Neural progenitor cell (in vitro differentiated cells): ENCODE measurements at regions not wholly inside any gene's neighbourhood (a gene's known extent, or its start where the extent isn't known, plus 50 kb on each side); places are given as distances from the start of the nearest gene placed in this dataset.

ENCODE experiments used
- DNase-seq: peaks from one replicate; pipeline ENCODE4 v3.0.0-alpha.2; 2016; ENCODE audit warnings: low spot score
- H2AFZ ChIP-seq: fragments of 200-600 bp; sonication (generic); replicated peaks from 2 replicates; pipeline ENCODE4 v1.6.1; 2016; ENCODE audit warnings: antibody characterized with exemption
- H3F3A ChIP-seq: fragments of 200-600 bp; sonication (generic); 2 replicates; pipeline ENCODE4 v1.6.1; 2016; ENCODE audit warnings: antibody characterized with exemption, low read depth
- H3K27ac ChIP-seq: fragments of 200-600 bp; sonication (generic); 2 replicates; pipeline ENCODE4 v1.5.1; 2016; ENCODE audit warnings: mild to moderate bottlenecking
- H3K27me3 ChIP-seq: fragments of 200-600 bp; sonication (generic); 2 replicates; pipeline ENCODE4 v1.6.1; 2016; ENCODE audit warnings: mild to moderate bottlenecking, moderate library complexity
- H3K36me3 ChIP-seq: fragments of 200-600 bp; sonication (generic); 2 replicates; pipeline ENCODE4 v1.5.1; 2016
- H3K4me1 ChIP-seq: fragments of 200-600 bp; sonication (generic); 2 replicates; pipeline ENCODE4 v1.6.1; 2016; ENCODE audit warnings: mixed run types
- H3K4me2 ChIP-seq: fragments of 200-600 bp; sonication (generic); 2 replicates; pipeline ENCODE4 v1.6.1; 2016
- H3K4me3 ChIP-seq: fragments of 200-600 bp; sonication (generic); 2 replicates; pipeline ENCODE4 v1.5.1; 2016
- H3K79me2 ChIP-seq: fragments of 200-600 bp; sonication (generic); 2 replicates; pipeline ENCODE4 v1.6.1; 2016; ENCODE audit warnings: low read depth
- H3K9ac ChIP-seq: fragments of 200-600 bp; sonication (generic); 2 replicates; pipeline ENCODE4 v1.6.1; 2016
- H3K9me3 ChIP-seq: fragments of 200-600 bp; sonication (generic); 2 replicates; pipeline ENCODE4 v1.5.1; 2016; ENCODE audit warnings: low read depth
- H4K20me1 ChIP-seq: fragments of 200-600 bp; sonication (generic); 2 replicates; pipeline ENCODE4 v1.6.1; 2016; ENCODE audit warnings: low read depth
- H3K27ac Mint-ChIP-seq: 3 replicates; pipeline ENCODE4 v1.8.0; 2021; ENCODE audit warnings: mixed read lengths
- H3K27me3 Mint-ChIP-seq: 2 replicates; pipeline ENCODE4 v1.8.0; 2022; ENCODE audit warnings: low read depth, mild to moderate bottlenecking, inconsistent platforms, moderate library complexity, mixed read lengths; ENCODE audit not compliant: insufficient read depth
- H3K36me3 Mint-ChIP-seq: 3 replicates; pipeline ENCODE4 v1.8.0; 2021; ENCODE audit warnings: mixed read lengths
- H3K4me1 Mint-ChIP-seq: 3 replicates; pipeline ENCODE4 v1.8.0; 2021; ENCODE audit warnings: mixed read lengths
- H3K4me3 Mint-ChIP-seq: 3 replicates; pipeline ENCODE4 v1.8.0; 2021; ENCODE audit warnings: mild to moderate bottlenecking, moderate library complexity, mixed read lengths
- H3K9me3 Mint-ChIP-seq: 3 replicates; pipeline ENCODE4 v1.8.0; 2020; ENCODE audit warnings: mixed read lengths
- EZH2 ChIP-seq: fragments of 200-600 bp; sonication (generic); IDR thresholded peaks from 2 replicates; pipeline ENCODE4 v1.6.1; 2017; ENCODE audit warnings: antibody characterized with exemption, mild to moderate bottlenecking, moderate library complexity
- EZH2phosphoT487 ChIP-seq: fragments of 200-600 bp; sonication (generic); IDR thresholded peaks from 2 replicates; pipeline ENCODE4 v1.6.1; 2017; ENCODE audit warnings: antibody characterized with exemption
- TF ChIP-seq, protein P1 (sequence below): fragments of 200-600 bp; sonication (generic); IDR thresholded peaks from 2 replicates; pipeline ENCODE4 v1.5.1; 2017; ENCODE audit warnings: antibody characterized with exemption, mild to moderate bottlenecking

DNA sequence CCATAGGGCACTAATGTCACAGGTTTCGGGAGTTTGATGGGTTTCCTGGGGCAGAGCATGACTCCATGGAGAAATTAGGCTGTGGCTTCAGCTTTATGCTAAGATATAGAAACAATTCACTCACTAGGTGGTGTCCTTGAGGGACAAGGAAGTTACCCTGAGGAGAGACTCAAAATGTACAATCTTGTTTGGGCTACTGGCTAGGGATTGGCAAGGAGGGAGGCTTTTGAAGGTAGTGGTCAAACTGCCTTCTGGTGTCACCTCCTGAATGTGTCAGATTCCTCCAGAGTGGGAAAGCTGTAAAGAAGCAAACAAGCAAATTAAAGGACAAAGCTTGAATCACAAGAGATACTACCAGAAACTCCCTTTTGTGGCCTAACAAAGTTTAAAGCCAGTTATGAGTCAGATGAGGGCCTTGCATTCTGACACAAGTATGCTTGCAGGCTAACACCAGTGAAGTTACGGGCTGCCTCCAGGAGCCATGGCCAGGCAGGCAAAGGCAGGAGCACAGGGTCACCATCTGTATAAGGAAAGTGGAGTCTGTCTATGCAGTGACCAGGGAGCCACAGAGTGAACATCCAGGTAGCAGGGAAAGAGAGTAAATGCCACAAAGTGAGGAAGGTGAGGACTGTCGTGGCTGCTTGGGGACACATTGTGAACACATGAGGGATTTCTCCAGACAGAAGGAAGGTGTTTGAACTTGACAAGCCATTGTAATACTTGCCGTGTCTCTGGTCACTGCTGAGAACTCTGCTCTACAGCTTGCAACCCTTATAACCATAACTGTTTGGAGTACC lies 107.7 kb upstream of the DTNBP1 start:
- Histone ChIP-seq H2AFZ (no peak overlapping the region), H3K9me3 (no peaks in the 10 kb centered on the region), H3K79me2 (no peaks in the 10 kb centered on the region), H3K4me1 (no peaks in the 10 kb centered on the region), H3K27ac (no peak overlapping the region), H3F3A (no peaks in the 10 kb centered on the region), H3K4me2 (no peak overlapping the region), H3K9ac (no peak overlapping the region), H4K20me1 (no peaks in the 10 kb centered on the region), H3K27me3 (no peaks in the 10 kb centered on the region), H3K4me3 (no peak overlapping the region), H3K36me3 (no peaks in the 10 kb centered on the region)
- TF ChIP-seq, protein P1, sequence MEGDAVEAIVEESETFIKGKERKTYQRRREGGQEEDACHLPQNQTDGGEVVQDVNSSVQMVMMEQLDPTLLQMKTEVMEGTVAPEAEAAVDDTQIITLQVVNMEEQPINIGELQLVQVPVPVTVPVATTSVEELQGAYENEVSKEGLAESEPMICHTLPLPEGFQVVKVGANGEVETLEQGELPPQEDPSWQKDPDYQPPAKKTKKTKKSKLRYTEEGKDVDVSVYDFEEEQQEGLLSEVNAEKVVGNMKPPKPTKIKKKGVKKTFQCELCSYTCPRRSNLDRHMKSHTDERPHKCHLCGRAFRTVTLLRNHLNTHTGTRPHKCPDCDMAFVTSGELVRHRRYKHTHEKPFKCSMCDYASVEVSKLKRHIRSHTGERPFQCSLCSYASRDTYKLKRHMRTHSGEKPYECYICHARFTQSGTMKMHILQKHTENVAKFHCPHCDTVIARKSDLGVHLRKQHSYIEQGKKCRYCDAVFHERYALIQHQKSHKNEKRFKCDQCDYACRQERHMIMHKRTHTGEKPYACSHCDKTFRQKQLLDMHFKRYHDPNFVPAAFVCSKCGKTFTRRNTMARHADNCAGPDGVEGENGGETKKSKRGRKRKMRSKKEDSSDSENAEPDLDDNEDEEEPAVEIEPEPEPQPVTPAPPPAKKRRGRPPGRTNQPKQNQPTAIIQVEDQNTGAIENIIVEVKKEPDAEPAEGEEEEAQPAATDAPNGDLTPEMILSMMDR, result no peak
- no peak for TF ChIP-seq EZH2phosphoT487
- no peak for TF ChIP-seq EZH2
- peaks cover 15% of the 10 kb centered on the region for H3K4me1 Mint-ChIP-seq
- H3K9me3 Mint-ChIP-seq, result no peaks in the 10 kb centered on the region
- no peaks in the 10 kb centered on the region for H3K36me3 Mint-ChIP-seq
- DNase-seq, result no peak
- peaks cover 4% of the 10 kb centered on the region for H3K27me3 Mint-ChIP-seq
- H3K27ac Mint-ChIP-seq, result peak overlapping the region; percentile 51
- H3K4me3 Mint-ChIP-seq, result no peak overlapping the region

DNA sequence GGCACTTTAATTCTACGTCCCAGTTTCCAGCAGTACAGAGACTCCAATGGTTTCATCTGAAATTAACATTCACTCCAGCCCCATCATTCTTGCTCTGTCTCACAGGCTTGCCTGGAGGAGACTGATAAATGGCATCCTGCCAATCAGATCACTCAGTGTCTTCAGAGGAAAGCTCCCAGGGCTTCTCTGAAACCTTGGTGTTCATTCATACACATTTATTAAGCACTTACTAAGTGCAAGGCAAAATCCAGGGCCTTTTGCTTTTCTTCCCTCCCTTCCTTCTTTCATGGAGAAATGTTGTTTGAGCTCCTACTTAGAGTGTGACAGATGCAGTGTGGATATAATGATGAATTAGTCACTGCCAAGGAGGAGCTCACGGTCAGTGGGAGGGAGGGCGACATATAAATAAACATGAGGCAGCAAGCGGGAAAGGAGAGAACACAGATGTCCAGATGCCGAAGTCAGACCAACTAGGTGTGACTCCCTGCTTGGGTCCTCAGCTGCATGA lies 106.7 kb upstream of the DTNBP1 start:
- Histone ChIP-seq H3K27ac (no peak overlapping the region), H3K4me2 (no peak overlapping the region), H3K9ac (no peak overlapping the region), H3K79me2 (no peaks in the 10 kb centered on the region), H4K20me1 (no peaks in the 10 kb centered on the region), H3K36me3 (no peaks in the 10 kb centered on the region), H3K27me3 (no peaks in the 10 kb centered on the region), H3K9me3 (no peaks in the 10 kb centered on the region), H2AFZ (no peak overlapping the region), H3K4me3 (no peak overlapping the region), H3F3A (no peaks in the 10 kb centered on the region), H3K4me1 (no peaks in the 10 kb centered on the region)
- Mint-ChIP-seq H3K4me1 (peaks cover 20% of the 10 kb centered on the region), H3K27me3 (peaks cover 4% of the 10 kb centered on the region), H3K9me3 (no peaks in the 10 kb centered on the region), H3K4me3 (no peak overlapping the region), H3K27ac (no peak overlapping the region), H3K36me3 (no peaks in the 10 kb centered on the region)
- no peak for DNase-seq
- TF ChIP-seq EZH2 (no peak), EZH2phosphoT487 (no peak)
- TF ChIP-seq, protein P1, result no peak

DNA sequence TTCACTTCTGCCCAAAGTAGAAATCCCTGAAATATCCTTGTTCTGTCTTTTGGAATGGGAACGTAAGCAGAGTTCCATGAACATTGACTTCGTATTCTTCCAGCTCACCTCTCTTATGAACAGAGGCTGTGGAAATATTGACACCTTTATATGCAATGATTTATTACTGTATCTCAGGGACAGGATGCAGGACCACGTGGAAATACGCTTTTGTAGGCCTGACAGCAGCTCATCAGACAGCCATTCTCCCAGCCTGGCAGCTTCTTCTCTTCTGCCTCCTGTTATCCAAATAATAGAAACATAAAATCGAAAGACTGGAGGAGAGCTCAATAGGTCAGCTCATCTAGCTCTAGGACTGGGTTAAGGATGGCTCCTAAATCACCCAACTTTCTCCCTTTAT lies 106.2 kb upstream of the DTNBP1 start:
- H3K36me3 ChIP-seq, result no peaks in the 10 kb centered on the region
- no peak for DNase-seq
- no peaks in the 10 kb centered on the region for H4K20me1 ChIP-seq
- H3K9me3 Mint-ChIP-seq, result no peaks in the 10 kb centered on the region
- H3K9ac ChIP-seq, result no peak overlapping the region
- no peaks in the 10 kb centered on the region for H3F3A ChIP-seq
- no peak overlapping the region for H3K4me3 ChIP-seq
- no peak overlapping the region for H3K4me3 Mint-ChIP-seq
- H2AFZ ChIP-seq, result no peak overlapping the region
- no peaks in the 10 kb centered on the region for H3K36me3 Mint-ChIP-seq
- no peak overlapping the region for H3K4me2 ChIP-seq
- TF ChIP-seq, protein P1, result no peak
- TF ChIP-seq EZH2phosphoT487, result no peak
- no peak for TF ChIP-seq EZH2
- no peak overlapping the region for H3K27ac ChIP-seq
- H3K79me2 ChIP-seq, result no peaks in the 10 kb centered on the region
- H3K9me3 ChIP-seq, result no peaks in the 10 kb centered on the region
- no peaks in the 10 kb centered on the region for H3K4me1 ChIP-seq
- peaks cover 4% of the 10 kb centered on the region for H3K27me3 Mint-ChIP-seq
- H3K4me1 Mint-ChIP-seq, result peaks cover 25% of the 10 kb centered on the region
- no peaks in the 10 kb centered on the region for H3K27me3 ChIP-seq
- H3K27ac Mint-ChIP-seq, result no peak overlapping the region
